IMR-90 (cell line): ENCODE measurements at regions not wholly inside any gene's neighbourhood (a gene's known extent, or its start where the extent isn't known, plus 50 kb on each side); places are given as distances from the start of the nearest gene placed in this dataset.

ENCODE experiments used
- ATAC-seq: fragments of 200-7000 bp; cut with Tn5 transposase; 2 replicates; pipeline ENCODE4 v1.9.1; 2020; ENCODE audit warnings: low read depth, mild to moderate bottlenecking, moderate library complexity
- BruUV-seq: library from RNA; stranded (reverse); fragments of 400-500 nt; replicated peaks from 2 replicates; lab custom pipeline; 2021; lab: Mats Ljungman, UMichigan
- CTCF ChIA-PET: fragments of 300-600 bp; formaldehyde crosslinking; extraction: SDS; loops from one replicate; lab custom pipeline; 2021; ENCODE audit warnings: antibody characterized with exemption; lab: Yijun Ruan, JAX
- POLR2A ChIA-PET: fragments of 300-600 bp; sonication (Branson Sonifier 250); formaldehyde crosslinking; loops from one replicate; lab custom pipeline; 2022; ENCODE audit warnings: antibody characterized with exemption; ENCODE audit not compliant: unreplicated experiment; lab: Charles Lee
- DNase-seq: peaks from one replicate; pipeline ENCODE4 v3.0.0; 2013
- H2AFZ ChIP-seq: replicated peaks from 2 replicates; pipeline ENCODE3; 2013; ENCODE audit warnings: low read length, mild to moderate bottlenecking; ENCODE audit not compliant: poor library complexity
- H2AK5ac ChIP-seq: 2 replicates; pipeline ENCODE4 v1.6.1; 2013; ENCODE audit warnings: low read depth, low read length, inconsistent platforms
- H2AK9ac ChIP-seq: replicated peaks from 2 replicates; pipeline ENCODE3; 2013; ENCODE audit warnings: mild to moderate bottlenecking, low read depth, low read length, moderate library complexity; ENCODE audit not compliant: poor library complexity
- H2BK120ac ChIP-seq: 2 replicates; pipeline ENCODE4 v1.6.1; 2013; ENCODE audit warnings: low read depth, low read length, inconsistent platforms
- H2BK15ac ChIP-seq: 3 replicates; pipeline ENCODE4 v1.6.1; 2013; ENCODE audit warnings: low read depth, low read length, inconsistent platforms
- H2BK20ac ChIP-seq: 2 replicates; pipeline ENCODE4 v1.6.1; 2013; ENCODE audit warnings: low read depth, mild to moderate bottlenecking, inconsistent platforms, low read length, moderate library complexity
- H2BK5ac ChIP-seq: 2 replicates; pipeline ENCODE4 v1.6.1; 2013; ENCODE audit warnings: mild to moderate bottlenecking, low read depth, low read length, inconsistent platforms; ENCODE audit not compliant: poor library complexity, severe bottlenecking
- H3K14ac ChIP-seq: replicated peaks from 2 replicates; pipeline ENCODE4 v1.6.1; 2013; ENCODE audit warnings: low read depth, low read length, inconsistent platforms
- H3K18ac ChIP-seq: 2 replicates; pipeline ENCODE4 v1.6.1; 2013; ENCODE audit warnings: low read depth, low read length, control low read depth
- H3K23ac ChIP-seq: 2 replicates; pipeline ENCODE4 v1.6.1; 2013; ENCODE audit warnings: low read depth, low read length, inconsistent platforms
- H3K27ac ChIP-seq: 2 replicates; pipeline ENCODE4 v1.5.1; 2013; ENCODE audit warnings: mild to moderate bottlenecking, control low read depth, low read length; ENCODE audit not compliant: insufficient read depth
- H3K27me3 ChIP-seq: 2 replicates; pipeline ENCODE4 v1.6.1; 2013; ENCODE audit warnings: low read length; ENCODE audit not compliant: control insufficient read depth, insufficient read depth
- H3K36me3 ChIP-seq: 2 replicates; pipeline ENCODE4 v1.6.1; 2013; ENCODE audit warnings: low read length, mixed read lengths; ENCODE audit not compliant: control insufficient read depth, insufficient read depth
- H3K4ac ChIP-seq: 2 replicates; pipeline ENCODE4 v1.6.1; 2013; ENCODE audit warnings: low read depth, low read length, inconsistent platforms
- H3K4me1 ChIP-seq: 2 replicates; pipeline ENCODE4 v1.6.1; 2013; ENCODE audit warnings: low read length, mixed read lengths; ENCODE audit not compliant: control insufficient read depth, insufficient read depth
- H3K4me2 ChIP-seq: 2 replicates; pipeline ENCODE4 v1.6.1; 2013; ENCODE audit warnings: low read depth, mild to moderate bottlenecking, control low read depth, low read length, moderate library complexity
- H3K4me3 ChIP-seq: 2 replicates; pipeline ENCODE4 v1.5.1; 2013; ENCODE audit warnings: low read depth, mild to moderate bottlenecking, control low read depth, low read length, moderate library complexity; ENCODE audit not compliant: insufficient read depth
- H3K56ac ChIP-seq: 2 replicates; pipeline ENCODE4 v1.6.1; 2013; ENCODE audit warnings: low read length, inconsistent platforms; ENCODE audit not compliant: insufficient read depth; ENCODE audit errors: extremely low read depth
- H3K79me1 ChIP-seq, 2 experiments: 2 replicates each; pipeline ENCODE4 v1.6.1; 2013; ENCODE audit warnings: low read length in 2 of 2, inconsistent platforms in 1 of 2, low read depth in 1 of 2
- H3K9ac ChIP-seq: 2 replicates; pipeline ENCODE4 v1.6.1; 2013; ENCODE audit warnings: low read depth, low read length, control low read depth
- H3K9me1 ChIP-seq: 2 replicates; pipeline ENCODE4 v1.6.1; 2013; ENCODE audit warnings: low read length, inconsistent platforms; ENCODE audit not compliant: insufficient read depth
- H3K9me3 ChIP-seq: 2 replicates; pipeline ENCODE4 v1.6.1; 2013; ENCODE audit warnings: low read length; ENCODE audit not compliant: control insufficient read depth, insufficient read depth
- H4K20me1 ChIP-seq: 2 replicates; pipeline ENCODE4 v1.6.1; 2013; ENCODE audit warnings: low read length, inconsistent platforms; ENCODE audit not compliant: insufficient read depth
- H4K5ac ChIP-seq: 2 replicates; pipeline ENCODE4 v1.6.1; 2013; ENCODE audit warnings: mild to moderate bottlenecking, low read depth, low read length, control low read depth
- H4K8ac ChIP-seq, 2 experiments: 2 replicates each; pipeline ENCODE4 v1.6.1; 2013; ENCODE audit warnings: low read depth in 2 of 2, low read length in 2 of 2, control low read depth in 1 of 2, inconsistent platforms in 1 of 2
- H4K91ac ChIP-seq: 2 replicates; pipeline ENCODE4 v1.6.1; 2013; ENCODE audit warnings: low read depth, low read length, inconsistent platforms; ENCODE audit not compliant: insufficient read depth
- BHLHE40 ChIP-seq: fragments of 150-350 bp; IDR thresholded peaks from 2 replicates; pipeline ENCODE4 v1.6.1; 2016; ENCODE audit warnings: mild to moderate bottlenecking, low read depth, low read length
- FOS ChIP-seq: fragments of 150-350 bp; IDR thresholded peaks from 2 replicates; pipeline ENCODE4 v1.6.1; 2016; ENCODE audit warnings: low read depth, low read length
- MAFK ChIP-seq: IDR thresholded peaks from 2 replicates; pipeline ENCODE4 v1.6.1; 2012; ENCODE audit warnings: low read depth, low read length, improper control_type of control experiment
- MAZ ChIP-seq: IDR thresholded peaks from 2 replicates; pipeline ENCODE4 v1.6.1; 2012; ENCODE audit warnings: low read depth, mild to moderate bottlenecking, low read length, improper control_type of control experiment, moderate library complexity, borderline replicate concordance
- RCOR1 ChIP-seq: IDR thresholded peaks from 2 replicates; pipeline ENCODE4 v1.6.1; 2012; ENCODE audit warnings: mild to moderate bottlenecking, low read length, improper control_type of control experiment; ENCODE audit not compliant: insufficient replicate concordance
- RFX5 ChIP-seq: IDR thresholded peaks from 2 replicates; pipeline ENCODE4 v1.8.0; 2012; ENCODE audit warnings: low read depth, mild to moderate bottlenecking, low read length, moderate library complexity
- WGBS, 2 experiments: methylation state at CpG; one replicate each; pipeline versions ENCODE4 v1.1.5 to v1.1.7; 2013; ENCODE audit warnings: missing lambda C conversion rate in 2 of 2; ENCODE audit not compliant: insufficient read length in 1 of 2; ENCODE audit errors: extremely low coverage in 2 of 2; 5-methylcytosine and 5-hydroxymethylcytosine counted together
- dilution Hi-C: fragments of 300-500 bp; cut with HindIII; formaldehyde crosslinking; loops from one replicate; pipeline ENCODE4 v1.14.3; 2018; ENCODE audit warnings: low sequenced_read_pairs; ENCODE audit not compliant: unreplicated experiment
- in situ Hi-C: fragments of 300-500 bp; cut with MboI; formaldehyde crosslinking; loops from 3 replicates; pipeline ENCODE4 v1.14.3; 2019; ENCODE audit warnings: low sequenced_read_pairs, inconsistent platforms, mixed read lengths
- intact Hi-C: fragments of 100-400 bp; cut with micrococcal nuclease; formaldehyde crosslinking; loops from 2 replicates; pipeline ENCODE4 v1.10.0; 2022
- TF ChIP-seq, protein P1 (sequence below): conservative IDR thresholded peaks from 2 replicates; pipeline ENCODE4 v1.5.1; 2012; ENCODE audit warnings: mild to moderate bottlenecking, low read depth, low read length, improper control_type of control experiment
- TF ChIP-seq, protein P2 (sequence below): fragments of 150-350 bp; IDR thresholded peaks from 2 replicates; pipeline ENCODE4 v1.6.1; 2016; ENCODE audit warnings: low read depth, mild to moderate bottlenecking, low read length, moderate library complexity, borderline replicate concordance
- TF ChIP-seq, protein P3 (sequence below): fragments of 150-350 bp; IDR thresholded peaks from 2 replicates; pipeline ENCODE4 v1.6.1; 2017; ENCODE audit warnings: mild to moderate bottlenecking, antibody characterized with exemption, low read length, low read depth

DNA sequence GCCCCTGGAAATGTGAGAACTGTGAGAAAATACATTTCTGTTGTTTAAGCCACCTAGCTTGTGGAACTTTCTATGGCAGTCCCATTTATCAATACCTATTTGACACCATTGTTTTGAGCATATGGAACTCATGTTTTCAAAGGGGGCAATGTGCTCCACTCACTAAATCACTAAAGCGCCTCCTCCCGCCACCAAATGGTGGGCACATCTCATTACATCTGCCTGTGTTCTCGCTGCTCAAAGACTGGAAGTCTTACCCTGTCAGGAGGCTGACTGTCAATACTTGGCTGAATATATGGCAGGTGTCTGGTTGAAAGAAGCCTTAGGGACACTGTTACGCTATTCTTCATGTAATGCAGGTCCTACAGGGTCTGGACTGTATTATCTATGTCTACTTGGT, 767.7 kb downstream of the TSN start:
- no peaks in the 10 kb centered on the region for H3K79me1 ChIP-seq
- no peak overlapping the region for H3K9ac ChIP-seq
- peaks cover 4% of the 10 kb centered on the region; the same call in 1 of the 2 replicates for H3K9me3 ChIP-seq
- H3K4me2 ChIP-seq: no peak overlapping the region
- H2BK15ac ChIP-seq: no peak overlapping the region
- intact Hi-C loops: no loop called here
- no peak overlapping the region for H2AK9ac ChIP-seq
- no peak overlapping the region for H2BK20ac ChIP-seq
- no peak for TF ChIP-seq MAZ
- TF ChIP-seq, protein P1, sequence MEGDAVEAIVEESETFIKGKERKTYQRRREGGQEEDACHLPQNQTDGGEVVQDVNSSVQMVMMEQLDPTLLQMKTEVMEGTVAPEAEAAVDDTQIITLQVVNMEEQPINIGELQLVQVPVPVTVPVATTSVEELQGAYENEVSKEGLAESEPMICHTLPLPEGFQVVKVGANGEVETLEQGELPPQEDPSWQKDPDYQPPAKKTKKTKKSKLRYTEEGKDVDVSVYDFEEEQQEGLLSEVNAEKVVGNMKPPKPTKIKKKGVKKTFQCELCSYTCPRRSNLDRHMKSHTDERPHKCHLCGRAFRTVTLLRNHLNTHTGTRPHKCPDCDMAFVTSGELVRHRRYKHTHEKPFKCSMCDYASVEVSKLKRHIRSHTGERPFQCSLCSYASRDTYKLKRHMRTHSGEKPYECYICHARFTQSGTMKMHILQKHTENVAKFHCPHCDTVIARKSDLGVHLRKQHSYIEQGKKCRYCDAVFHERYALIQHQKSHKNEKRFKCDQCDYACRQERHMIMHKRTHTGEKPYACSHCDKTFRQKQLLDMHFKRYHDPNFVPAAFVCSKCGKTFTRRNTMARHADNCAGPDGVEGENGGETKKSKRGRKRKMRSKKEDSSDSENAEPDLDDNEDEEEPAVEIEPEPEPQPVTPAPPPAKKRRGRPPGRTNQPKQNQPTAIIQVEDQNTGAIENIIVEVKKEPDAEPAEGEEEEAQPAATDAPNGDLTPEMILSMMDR: no peak
- no peak for TF ChIP-seq FOS
- no peak for TF ChIP-seq BHLHE40
- TF ChIP-seq RFX5: no peak
- TF ChIP-seq, protein P2, sequence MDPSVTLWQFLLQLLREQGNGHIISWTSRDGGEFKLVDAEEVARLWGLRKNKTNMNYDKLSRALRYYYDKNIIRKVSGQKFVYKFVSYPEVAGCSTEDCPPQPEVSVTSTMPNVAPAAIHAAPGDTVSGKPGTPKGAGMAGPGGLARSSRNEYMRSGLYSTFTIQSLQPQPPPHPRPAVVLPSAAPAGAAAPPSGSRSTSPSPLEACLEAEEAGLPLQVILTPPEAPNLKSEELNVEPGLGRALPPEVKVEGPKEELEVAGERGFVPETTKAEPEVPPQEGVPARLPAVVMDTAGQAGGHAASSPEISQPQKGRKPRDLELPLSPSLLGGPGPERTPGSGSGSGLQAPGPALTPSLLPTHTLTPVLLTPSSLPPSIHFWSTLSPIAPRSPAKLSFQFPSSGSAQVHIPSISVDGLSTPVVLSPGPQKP: no peak
- TF ChIP-seq, protein P3, sequence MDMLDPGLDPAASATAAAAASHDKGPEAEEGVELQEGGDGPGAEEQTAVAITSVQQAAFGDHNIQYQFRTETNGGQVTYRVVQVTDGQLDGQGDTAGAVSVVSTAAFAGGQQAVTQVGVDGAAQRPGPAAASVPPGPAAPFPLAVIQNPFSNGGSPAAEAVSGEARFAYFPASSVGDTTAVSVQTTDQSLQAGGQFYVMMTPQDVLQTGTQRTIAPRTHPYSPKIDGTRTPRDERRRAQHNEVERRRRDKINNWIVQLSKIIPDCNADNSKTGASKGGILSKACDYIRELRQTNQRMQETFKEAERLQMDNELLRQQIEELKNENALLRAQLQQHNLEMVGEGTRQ: no peak
- TF ChIP-seq MAFK: no peak
- no peak for TF ChIP-seq RCOR1
- no peaks in the 10 kb centered on the region for H3K36me3 ChIP-seq
- no peak overlapping the region for H2BK5ac ChIP-seq
- ChIA-PET POLR2A (no interaction called here), CTCF (no interaction called here)
- no peak for DNase-seq
- no peak overlapping the region for H4K91ac ChIP-seq
- H3K4me1 ChIP-seq: no peaks in the 10 kb centered on the region
- H3K4ac ChIP-seq: no peak overlapping the region
- WGBS, 2 experiments: no CpG with 5 or more reads among the region's 4 CpGs
- no peaks in the 10 kb centered on the region for H3K9me1 ChIP-seq
- no peak overlapping the region for H3K27ac ChIP-seq
- H4K20me1 ChIP-seq: no peaks in the 10 kb centered on the region
- in situ Hi-C loops: no loop called here
- H3K27me3 ChIP-seq: no peaks in the 10 kb centered on the region
- no peak for ATAC-seq
- no peak overlapping the region for H3K23ac ChIP-seq
- no peak overlapping the region for H2AK5ac ChIP-seq
- dilution Hi-C loops: no loop called here
- BruUV-seq: no TSS peak
- no peak overlapping the region for H3K14ac ChIP-seq
- H4K8ac ChIP-seq: no peak overlapping the region
- no peak overlapping the region for H3K4me3 ChIP-seq
- no peak overlapping the region for H2BK120ac ChIP-seq
- H3K18ac ChIP-seq: no peak overlapping the region
- H3K56ac ChIP-seq: no peak overlapping the region
- no peak overlapping the region for H2AFZ ChIP-seq
- H4K5ac ChIP-seq: no peak overlapping the region
